ENCODE measurements at regions not wholly inside any gene's neighbourhood (a gene's known extent, or its start where the extent isn't known, plus 50 kb on each side); places are given as distances from the start of the nearest gene placed in this dataset.
"Not testable (repeated sequence)": the region's sequence is repeated elsewhere in the genome, so short reads cannot be mapped to it uniquely, and the experiment has no call there.

- DNase-seq (ENCODE audit: low read depth in 3 of 3) = no peak
Observed at GRCh38 chr2:16055848-16056580, 115.7 kb downstream of the MYCN start.

DNA sequence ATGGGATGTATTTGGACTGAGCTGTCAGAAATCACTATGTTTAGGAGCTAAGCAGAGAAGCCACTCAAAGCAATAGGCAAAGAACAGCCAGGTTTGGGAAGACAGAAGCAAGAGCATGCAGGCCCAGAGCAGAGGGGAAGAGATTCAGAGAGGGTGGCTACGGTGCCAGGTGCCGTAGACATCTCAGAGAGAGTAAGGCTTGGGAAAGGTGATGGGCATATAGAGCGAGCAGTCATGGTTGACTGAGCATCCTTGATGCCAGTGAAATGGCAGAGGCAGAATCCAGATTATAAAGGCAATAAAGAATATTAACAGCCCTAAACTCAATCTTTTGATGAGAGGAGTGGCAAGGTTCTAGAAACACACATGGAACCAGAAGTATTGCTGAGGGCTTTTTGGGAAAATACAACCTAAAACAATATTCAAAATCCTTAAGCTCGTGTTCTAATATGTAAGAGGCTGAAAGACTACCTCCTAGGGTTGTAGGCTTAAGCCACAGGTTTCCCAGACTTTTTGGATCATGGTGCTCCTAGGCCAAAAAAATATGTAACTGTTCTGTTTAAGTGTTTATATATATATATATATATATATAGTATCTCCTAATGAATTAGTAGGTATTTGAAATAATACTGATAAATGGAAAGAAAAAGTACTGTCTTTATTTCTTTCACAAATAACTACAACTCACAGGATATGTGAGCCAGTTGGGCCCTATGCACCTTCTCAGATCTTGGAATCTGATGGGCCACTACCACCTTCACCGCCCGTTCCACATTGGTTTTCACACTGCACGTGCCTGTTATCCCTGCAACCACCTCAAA is 113.3 kb downstream of the MYCN start:
- DNase-seq (ENCODE audit: low read depth in 3 of 3) = no peak

DNA sequence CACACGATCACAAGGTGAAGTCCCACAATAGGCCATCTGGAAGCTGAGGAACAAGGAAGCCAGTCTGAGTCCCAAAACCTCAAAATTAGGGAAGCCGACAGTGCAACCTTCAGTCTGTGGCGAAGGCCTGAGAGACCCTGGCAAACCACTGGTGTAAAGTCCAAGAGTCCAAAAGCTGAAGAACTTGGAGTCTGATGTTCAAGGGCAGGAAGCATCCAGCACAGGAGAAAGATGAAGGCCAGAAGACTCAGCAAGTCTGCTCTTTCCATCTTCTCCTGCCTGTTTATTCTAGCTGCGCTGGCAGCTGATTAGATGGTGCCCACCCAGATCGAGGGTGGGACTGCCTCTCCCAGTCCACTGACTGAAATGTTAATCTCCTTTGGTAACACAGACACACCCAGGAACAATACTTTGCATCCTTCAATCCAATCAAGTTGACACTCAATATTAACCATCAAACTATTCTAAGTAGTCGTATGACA is 112.3 kb downstream of the MYCN start:
- not testable (repeated sequence) for DNase-seq (ENCODE audit: low read depth in 3 of 3)

- DNase-seq (ENCODE audit: low read depth in 3 of 3) = no peak
Observed at GRCh38 chr2:16051841-16052564, 111.7 kb downstream of the MYCN start.

DNA sequence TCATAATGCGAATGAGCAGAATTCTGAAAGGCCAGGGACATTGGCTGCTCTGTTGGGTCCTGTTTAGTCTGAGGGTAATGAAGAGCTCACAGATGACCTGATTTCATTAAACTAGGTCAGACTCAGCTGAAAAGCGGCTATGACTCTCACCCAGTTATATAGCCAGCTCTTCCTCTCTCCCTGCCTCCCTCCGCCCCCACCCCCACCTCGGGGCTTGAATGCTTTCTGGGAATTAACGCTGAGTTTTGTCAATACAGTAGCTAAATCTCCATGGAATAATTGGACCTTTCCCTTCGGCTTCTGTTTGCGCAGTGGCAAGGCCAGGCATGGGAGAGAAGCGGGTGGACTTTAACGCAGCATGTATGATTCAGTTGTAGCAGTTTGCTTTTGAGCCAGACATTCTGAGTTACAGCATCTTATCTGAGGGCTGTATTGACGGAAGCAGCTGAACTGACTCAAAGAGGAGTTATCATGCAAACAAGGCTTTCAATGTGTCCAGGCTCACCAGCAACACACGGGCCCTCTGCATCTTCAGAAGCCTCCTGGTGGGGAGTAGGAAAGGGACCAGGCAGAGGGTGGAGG is 110.6 kb downstream of the MYCN start:
- DNase-seq (ENCODE audit: low read depth in 3 of 3) = no peak

- DNase-seq (ENCODE audit: low read depth in 3 of 3) = no peak
Observed at GRCh38 chr2:16050261-16050907, 110.0 kb downstream of the MYCN start.

DNA sequence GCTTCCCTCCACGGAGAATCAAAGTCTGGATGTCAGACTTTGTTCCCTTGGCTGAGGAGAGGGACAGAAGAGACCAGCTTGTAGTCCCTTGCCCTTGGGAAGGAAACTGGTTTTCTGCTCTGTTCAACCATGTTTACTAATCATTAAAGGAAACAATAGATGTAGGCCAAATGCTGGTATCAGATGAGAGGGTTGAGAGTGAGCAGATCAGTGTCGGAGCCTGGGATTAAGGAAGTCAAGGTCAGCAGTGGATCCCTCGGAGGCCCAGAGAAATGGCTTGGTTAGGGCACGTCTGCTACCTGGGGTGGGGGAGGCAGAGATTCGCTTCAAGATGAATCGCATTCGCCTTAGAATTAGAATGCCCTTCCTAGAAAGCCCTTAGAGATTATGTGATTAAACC is 109.1 kb downstream of the MYCN start:
- DNase-seq (ENCODE audit: low read depth in 3 of 3) = no peak

DNA sequence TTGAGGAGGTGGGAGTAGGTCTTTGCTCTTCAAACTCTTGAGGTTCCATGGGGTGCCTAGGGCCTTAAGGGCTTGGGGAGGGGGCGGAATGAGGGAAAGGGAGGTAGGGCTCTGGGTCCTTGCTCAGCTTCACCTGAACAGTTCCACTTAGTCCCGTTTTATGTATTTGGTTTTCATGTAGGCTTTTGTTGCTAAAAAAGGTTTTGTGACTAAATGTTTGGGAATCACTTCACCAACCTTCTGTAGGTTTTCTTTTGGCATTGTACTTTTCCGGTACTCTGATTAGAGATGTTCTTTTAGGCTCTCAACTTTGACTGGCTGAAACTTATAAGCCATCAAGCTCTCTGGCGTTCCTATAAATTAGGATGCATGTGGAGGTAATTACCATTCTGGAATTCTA is 108.1 kb downstream of the MYCN start:
- DNase-seq (ENCODE audit: low read depth in 3 of 3) = no peak

DNA sequence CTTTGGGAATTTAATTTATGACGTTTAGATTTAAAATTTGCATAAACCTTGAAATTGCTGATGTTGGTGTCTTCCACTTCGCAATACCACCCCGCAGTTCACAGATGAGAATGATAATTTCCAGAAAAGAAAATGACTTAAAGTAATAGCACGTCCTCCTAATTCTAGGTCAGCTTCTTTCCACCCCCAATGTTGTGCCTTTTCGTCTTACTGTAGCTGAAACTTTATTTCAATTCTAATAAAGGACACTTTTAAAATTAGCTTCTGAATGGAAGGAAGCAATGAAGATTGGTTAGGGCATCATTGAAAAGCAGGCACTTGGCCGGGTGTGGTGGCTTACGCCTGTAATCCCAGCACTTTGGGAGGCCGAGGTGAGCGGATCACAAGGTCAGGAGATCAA is 107.4 kb downstream of the MYCN start:
- DNase-seq (ENCODE audit: low read depth in 3 of 3) = no peak

DNA sequence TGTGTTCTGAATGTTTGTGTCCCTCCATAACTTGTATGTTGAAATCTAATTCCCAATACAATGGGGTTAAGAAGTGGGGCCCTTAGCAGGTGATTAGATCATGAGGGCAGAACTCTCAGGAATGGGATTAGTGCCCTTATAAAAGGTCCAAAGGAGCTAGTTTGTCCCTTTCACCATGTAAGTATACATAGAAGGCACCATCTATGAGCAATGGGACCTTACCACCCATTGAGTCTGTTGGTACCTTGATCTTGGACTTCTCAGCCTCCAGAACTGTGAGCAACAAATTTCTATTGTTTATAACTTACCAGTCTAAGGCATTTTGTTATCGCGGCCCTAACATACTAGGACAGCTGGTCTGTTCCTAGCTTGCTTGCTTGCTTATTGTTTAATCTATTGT is 106.3 kb downstream of the MYCN start:
- no peak for DNase-seq (ENCODE audit: low read depth in 3 of 3)

DNA sequence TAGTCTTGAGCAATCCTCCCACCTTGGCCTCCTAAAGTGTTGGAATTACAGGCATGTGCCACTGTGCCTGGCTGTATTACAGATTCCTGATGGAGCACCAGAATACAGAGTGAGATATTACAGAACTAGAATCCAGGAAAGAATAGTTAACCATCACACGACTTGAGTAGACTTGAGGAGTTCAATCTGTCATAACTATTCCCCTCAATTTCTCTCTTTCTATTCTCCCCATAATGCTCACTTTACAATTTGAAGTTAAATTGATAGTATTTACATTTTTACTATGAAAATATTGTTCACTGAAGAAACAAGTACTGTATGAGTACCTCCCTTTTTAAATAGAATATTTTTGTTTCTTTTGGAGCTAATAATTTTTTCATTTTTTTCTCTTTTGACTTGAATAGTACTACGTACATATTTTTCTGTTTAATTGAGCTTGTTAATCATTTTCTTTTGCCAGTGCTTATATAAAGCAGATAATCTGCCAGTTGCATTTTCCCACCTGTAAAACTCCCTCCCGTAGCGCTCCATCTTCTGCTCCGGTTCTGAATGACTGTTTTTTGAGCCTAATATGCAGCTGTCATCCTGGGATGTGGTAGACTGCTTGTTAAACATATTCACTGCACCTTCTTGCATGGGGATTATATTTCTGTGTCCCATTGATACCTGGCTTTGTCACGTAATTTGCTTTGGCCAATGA is 105.5 kb downstream of the MYCN start:
- DNase-seq (ENCODE audit: low read depth in 3 of 3) = no peak

DNA sequence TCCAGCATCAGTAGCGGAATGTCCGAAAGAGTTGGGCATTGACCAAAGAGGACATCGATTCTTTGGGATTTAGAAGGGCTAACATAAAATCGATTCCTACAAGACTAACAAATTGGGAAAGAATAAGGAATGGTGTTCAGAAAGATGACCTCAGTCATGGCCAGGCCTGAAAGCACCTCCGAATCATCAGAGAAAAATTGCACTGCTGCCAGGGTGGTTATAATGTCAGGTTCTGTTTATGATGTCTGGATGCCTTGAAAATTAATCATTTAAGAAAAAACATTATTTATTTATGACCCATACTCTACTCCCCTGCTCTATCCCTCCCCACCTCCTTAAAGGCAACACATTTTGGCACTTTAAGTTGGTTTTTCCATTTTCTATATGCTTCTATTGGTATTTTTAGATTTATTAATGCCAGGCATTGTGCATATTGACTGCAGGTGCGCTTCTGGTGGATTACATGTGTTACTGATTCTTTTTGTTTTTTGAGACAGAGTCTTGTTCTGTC is 104.7 kb downstream of the MYCN start:
- DNase-seq (ENCODE audit: low read depth in 3 of 3) = no peak

GRCh38 chr2:16043627-16044026 is 103.3 kb downstream of the MYCN start:
- no peak for DNase-seq (ENCODE audit: low read depth in 3 of 3)

GRCh38 chr2:16043192-16043591 is 102.8 kb downstream of the MYCN start:
- no peak for DNase-seq (ENCODE audit: low read depth in 3 of 3)

GRCh38 chr2:16042201-16042700 is 101.9 kb downstream of the MYCN start:
- DNase-seq (ENCODE audit: low read depth in 3 of 3) = no peak

DNA sequence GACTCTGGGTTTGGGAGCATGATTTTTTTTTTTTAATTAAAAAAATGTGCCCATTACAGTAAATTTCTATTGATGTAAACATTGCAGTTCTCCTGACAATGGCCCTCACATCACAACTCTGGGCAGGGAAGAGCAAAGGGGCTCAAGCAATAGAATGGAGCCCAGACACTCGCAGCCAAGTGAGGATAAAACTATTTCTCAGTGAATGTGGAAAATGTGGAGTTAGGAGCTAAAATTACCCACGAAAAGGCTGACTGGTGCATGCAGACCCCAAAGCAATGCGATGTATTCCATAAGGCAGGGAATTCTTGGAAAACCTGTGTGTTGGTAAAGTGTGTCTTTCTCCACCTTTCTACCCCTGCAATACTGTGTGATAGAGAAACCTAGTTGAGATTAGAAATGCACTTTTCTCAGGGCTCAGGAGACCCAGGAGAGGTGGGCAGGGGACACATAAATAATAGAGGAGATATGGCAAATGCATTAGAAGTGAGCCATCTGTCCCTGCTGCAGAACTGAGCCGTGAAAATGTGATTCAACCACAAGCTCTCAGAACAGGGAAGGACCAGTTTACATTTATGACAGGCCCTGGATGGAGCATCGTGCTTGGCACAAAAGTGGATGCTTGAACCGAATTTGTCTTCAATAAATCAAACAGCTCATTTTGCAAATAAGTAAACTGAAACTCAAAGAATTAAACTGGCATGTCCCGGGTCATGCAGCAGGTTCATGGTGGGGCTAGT is 100.1 kb downstream of the MYCN start:
- DNase-seq (ENCODE audit: low read depth in 3 of 3) = no peak

- DNase-seq (ENCODE audit: low read depth in 3 of 3) = no peak
Observed at GRCh38 chr2:16039823-16040222, 99.5 kb downstream of the MYCN start.

DNA sequence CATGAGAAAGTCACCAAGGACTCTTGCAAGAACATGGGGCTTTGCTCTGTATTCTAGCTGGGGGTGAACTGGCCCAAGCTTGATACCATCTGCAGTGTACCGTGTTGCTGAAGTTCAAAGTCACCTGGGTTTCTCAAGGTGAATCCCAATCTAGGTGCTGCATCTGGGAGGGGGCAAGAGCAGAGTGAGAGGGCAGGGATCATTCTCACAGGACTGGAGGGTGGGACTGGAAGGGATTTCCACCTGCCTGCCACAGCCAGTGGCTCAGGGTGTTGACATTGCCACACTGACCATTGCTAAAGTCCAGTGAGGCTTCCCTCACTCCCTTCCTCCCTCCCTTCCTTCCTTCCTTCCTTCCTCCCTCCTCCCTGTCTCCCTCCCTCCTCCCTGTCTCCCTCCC is 98.7 kb downstream of the MYCN start:
- DNase-seq (ENCODE audit: low read depth in 3 of 3) = no peak

- no peak for DNase-seq (ENCODE audit: low read depth in 3 of 3)
Observed at GRCh38 chr2:16038621-16039020, 98.3 kb downstream of the MYCN start.

Measured in stimulated activated CD4-positive, alpha-beta T cell treated with anti-CD3 and anti-CD28 coated beads, TNF-alpha, amount 100 ng/mL, for 4 hours (primary cell).